Neuronal stem cell (in vitro differentiated cells): ENCODE measurements at regions not wholly inside any gene's neighbourhood (a gene's known extent, or its start where the extent isn't known, plus 50 kb on each side); places are given as distances from the start of the nearest gene placed in this dataset.

Experiments used
- DNase-seq: peaks from one replicate; pipeline ENCODE4 v3.0.0-alpha.2; 2013; ENCODE audit warnings: low spot score
- H2AFZ ChIP-seq: one replicate; pipeline ENCODE4 v1.6.1; 2013; ENCODE audit warnings: mild to moderate bottlenecking, low read length, inconsistent platforms
- H2AK5ac ChIP-seq: 2 replicates; pipeline ENCODE4 v1.6.1; 2013; ENCODE audit warnings: low read depth, mild to moderate bottlenecking, inconsistent platforms, low read length, moderate library complexity, mixed read lengths
- H2BK120ac ChIP-seq: 2 replicates; pipeline ENCODE4 v1.6.1; 2013; ENCODE audit warnings: low read depth, mild to moderate bottlenecking, inconsistent platforms, low read length, moderate library complexity, mixed read lengths
- H2BK12ac ChIP-seq: one replicate; pipeline ENCODE4 v1.6.1; 2013; ENCODE audit warnings: low read length, inconsistent platforms
- H2BK15ac ChIP-seq: 2 replicates; pipeline ENCODE4 v1.6.1; 2013; ENCODE audit warnings: mild to moderate bottlenecking, low read length, inconsistent platforms, mixed read lengths
- H2BK5ac ChIP-seq: one replicate; pipeline ENCODE4 v1.6.1; 2013; ENCODE audit warnings: inconsistent platforms, mild to moderate bottlenecking, low read length, moderate library complexity
- H3K14ac ChIP-seq: one replicate; pipeline ENCODE4 v1.6.1; 2013; ENCODE audit warnings: low read length, inconsistent platforms
- H3K18ac ChIP-seq: 2 replicates; pipeline ENCODE4 v1.6.1; 2013; ENCODE audit warnings: low read length, inconsistent platforms
- H3K23ac ChIP-seq: 2 replicates; pipeline ENCODE4 v1.6.1; 2013; ENCODE audit warnings: low read depth, mild to moderate bottlenecking, mixed read lengths, low read length, inconsistent platforms; ENCODE audit not compliant: poor library complexity
- H3K27ac ChIP-seq: replicated peaks from 3 replicates; pipeline ENCODE4 v1.5.1; 2013; ENCODE audit warnings: low read length, inconsistent platforms
- H3K27me3 ChIP-seq, 3 experiments: 2 replicates each; pipeline ENCODE4 v1.6.1; 2013; ENCODE audit warnings: low read length in 3 of 3, mild to moderate bottlenecking in 2 of 3, inconsistent platforms in 1 of 3, low read depth in 1 of 3, mixed read lengths in 1 of 3, moderate library complexity in 1 of 3; ENCODE audit not compliant: control insufficient read depth in 3 of 3, insufficient read depth in 3 of 3
- H3K36me3 ChIP-seq, 2 donors: replicated peaks in 1 of 2; 2 replicates each; pipeline ENCODE4 v1.6.1; 2013; ENCODE audit warnings: low read length in 2 of 2; ENCODE audit not compliant: control insufficient read depth in 2 of 2, insufficient read depth in 2 of 2
- H3K4ac ChIP-seq: 2 replicates; pipeline ENCODE4 v1.6.1; 2013; ENCODE audit warnings: inconsistent platforms, mild to moderate bottlenecking, low read length, moderate library complexity
- H3K4me1 ChIP-seq, 2 donors: 1 replicate in 1 of 2; 2 replicates in 1 of 2; pipeline ENCODE4 v1.6.1; 2013; ENCODE audit warnings: low read length in 2 of 2, low read depth in 1 of 2; ENCODE audit not compliant: control insufficient read depth in 2 of 2, insufficient read depth in 1 of 2
- H3K4me2 ChIP-seq: one replicate; pipeline ENCODE4 v1.6.1; 2013; ENCODE audit warnings: mild to moderate bottlenecking, low read length, inconsistent platforms; ENCODE audit not compliant: insufficient read depth, poor library complexity, severe bottlenecking
- H3K4me3 ChIP-seq, 2 donors: 2 replicates each; pipeline ENCODE4 v1.5.1; 2013; ENCODE audit warnings: low read length in 2 of 2, mild to moderate bottlenecking in 2 of 2, inconsistent platforms in 1 of 2, moderate library complexity in 1 of 2
- H3K79me1 ChIP-seq: one replicate; pipeline ENCODE4 v1.6.1; 2013; ENCODE audit warnings: low read depth, mild to moderate bottlenecking, inconsistent platforms, low read length, moderate library complexity
- H3K9ac ChIP-seq: one replicate; pipeline ENCODE4 v1.6.1; 2013; ENCODE audit warnings: mild to moderate bottlenecking, low read depth, low read length, inconsistent platforms; ENCODE audit not compliant: poor library complexity
- H3K9me3 ChIP-seq, 2 donors: replicated peaks in 1 of 2; 2 replicates each; pipeline versions ENCODE3 to v1.6.1; 2013; ENCODE audit warnings: low read length in 2 of 2, mild to moderate bottlenecking in 2 of 2, inconsistent platforms in 1 of 2, low read depth in 1 of 2, mixed read lengths in 1 of 2, moderate library complexity in 1 of 2; ENCODE audit not compliant: control insufficient read depth in 2 of 2, insufficient read depth in 1 of 2
- H4K8ac ChIP-seq: one replicate; pipeline ENCODE4 v1.6.1; 2013; ENCODE audit warnings: low read depth, mild to moderate bottlenecking, inconsistent platforms, low read length, moderate library complexity
- H4K91ac ChIP-seq: one replicate; pipeline ENCODE4 v1.6.1; 2013; ENCODE audit warnings: low read length, low read depth, mild to moderate bottlenecking, inconsistent platforms; ENCODE audit not compliant: poor library complexity
- WGBS, 2 donors: extraction: QIAGEN DNeasy Blood & Tissue Kit; methylation state at CpG; one replicate each; pipeline ENCODE4 v1.1.7; 2013; ENCODE audit warnings: missing lambda C conversion rate in 2 of 2, mixed read lengths in 1 of 2; ENCODE audit not compliant: insufficient read length in 2 of 2, insufficient replicate concordance in 1 of 2; ENCODE audit errors: extremely low coverage in 2 of 2; 5-methylcytosine and 5-hydroxymethylcytosine counted together

DNA sequence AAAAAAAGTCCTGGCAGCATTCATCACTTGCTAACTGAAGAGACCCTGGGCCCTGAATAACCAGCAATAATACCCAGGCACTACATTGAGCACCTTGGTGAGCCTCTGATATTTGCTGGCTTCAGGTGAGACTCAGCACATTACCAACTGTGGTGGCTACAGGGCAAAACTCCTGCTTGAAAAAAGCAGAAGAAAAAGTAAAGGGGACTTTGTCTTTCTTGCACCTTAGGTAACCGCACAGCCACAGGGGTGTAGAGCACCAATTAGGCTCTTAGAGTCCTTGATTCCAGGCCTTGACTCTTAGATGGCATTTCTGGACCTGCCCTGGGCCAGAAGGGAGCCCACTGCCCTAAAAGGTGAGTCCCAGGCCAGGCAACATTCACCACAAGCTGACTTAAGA, 269.5 kb downstream of the AUH start:
- H3K27ac ChIP-seq = no peak overlapping the region
- no peak overlapping the region for H3K14ac ChIP-seq
- DNase-seq = no peak
- H2AFZ ChIP-seq = no peak overlapping the region
- H2AK5ac ChIP-seq = no peak overlapping the region
- no peak overlapping the region for H4K8ac ChIP-seq
- no peak overlapping the region for H3K4ac ChIP-seq
- peaks cover 0 to 3% (median 0%) of the 10 kb centered on the region in 3 experiments for H3K27me3 ChIP-seq
- no peak overlapping the region for H3K9ac ChIP-seq
- H4K91ac ChIP-seq = no peak overlapping the region
- no peak overlapping the region for H3K4me3 ChIP-seq
- H3K79me1 ChIP-seq = no peaks in the 10 kb centered on the region
- no peaks in the 10 kb centered on the region for H3K36me3 ChIP-seq
- H2BK5ac ChIP-seq = no peak overlapping the region
- no peak overlapping the region for H2BK120ac ChIP-seq
- no peaks in the 10 kb centered on the region for H3K4me1 ChIP-seq
- H2BK15ac ChIP-seq = no peak overlapping the region
- H3K18ac ChIP-seq = no peak overlapping the region
- H3K23ac ChIP-seq = no peak overlapping the region
- no peak overlapping the region for H3K4me2 ChIP-seq
- H3K9me3 ChIP-seq = no peaks in the 10 kb centered on the region
- no peak overlapping the region for H2BK12ac ChIP-seq
- no CpG with 5 or more reads among the region's 1 CpG for WGBS, 2 donors

DNA sequence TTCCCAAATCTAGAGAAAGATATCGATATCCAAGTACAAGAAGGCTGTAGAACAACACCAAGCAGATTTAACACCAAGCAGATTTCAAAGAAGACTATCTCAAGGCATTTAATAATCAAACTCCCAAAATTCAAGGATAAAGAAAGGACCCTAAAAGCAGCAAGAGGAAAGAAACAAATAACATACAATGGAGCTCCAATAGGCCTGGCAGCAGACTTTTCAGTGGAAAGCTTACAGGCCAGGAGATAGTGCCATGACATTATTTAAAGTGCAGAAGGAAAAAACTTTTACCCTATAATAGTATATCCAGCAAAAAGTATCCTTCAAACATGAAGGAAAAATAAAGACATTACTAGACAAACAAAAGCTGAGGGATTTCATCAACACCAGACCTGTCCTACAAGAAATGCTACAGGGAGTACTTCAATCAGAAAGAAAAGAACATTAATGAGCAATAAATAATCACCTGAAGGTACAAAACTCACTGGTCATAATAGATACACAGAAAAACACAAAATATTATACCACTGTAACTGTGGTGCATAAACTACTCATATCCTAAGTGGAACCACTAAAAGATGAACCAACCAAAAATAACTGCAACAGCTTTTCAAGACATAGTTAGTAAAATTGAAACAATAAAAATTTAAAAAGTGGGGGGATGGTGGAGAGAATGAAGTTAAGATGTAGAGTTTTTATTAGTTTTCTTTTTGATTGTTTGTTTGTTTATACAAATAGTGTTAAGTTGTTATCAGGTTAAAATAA, 267.2 kb downstream of the AUH start:
- Histone ChIP-seq H2BK5ac (no peak overlapping the region), H2BK120ac (no peak overlapping the region), H3K9ac (no peak overlapping the region), H3K4me3 (no peak overlapping the region), H3K4ac (no peak overlapping the region), H3K14ac (no peak overlapping the region), H2AK5ac (no peak overlapping the region), H3K27ac (no peak overlapping the region), H3K4me2 (no peak overlapping the region), H3K79me1 (no peaks in the 10 kb centered on the region), H3K18ac (no peak overlapping the region), H3K9me3 (no peaks in the 10 kb centered on the region), H4K8ac (no peak overlapping the region), H3K4me1 (no peaks in the 10 kb centered on the region), H2BK12ac (no peak overlapping the region), H2BK15ac (no peak overlapping the region), H3K27me3 (no peaks in the 10 kb centered on the region), H3K36me3 (no peaks in the 10 kb centered on the region), H2AFZ (no peak overlapping the region), H3K23ac (no peak overlapping the region), H4K91ac (no peak overlapping the region)
- no CpG with 5 or more reads among the region's 1 CpG for WGBS, 2 donors
- DNase-seq = no peak

DNA sequence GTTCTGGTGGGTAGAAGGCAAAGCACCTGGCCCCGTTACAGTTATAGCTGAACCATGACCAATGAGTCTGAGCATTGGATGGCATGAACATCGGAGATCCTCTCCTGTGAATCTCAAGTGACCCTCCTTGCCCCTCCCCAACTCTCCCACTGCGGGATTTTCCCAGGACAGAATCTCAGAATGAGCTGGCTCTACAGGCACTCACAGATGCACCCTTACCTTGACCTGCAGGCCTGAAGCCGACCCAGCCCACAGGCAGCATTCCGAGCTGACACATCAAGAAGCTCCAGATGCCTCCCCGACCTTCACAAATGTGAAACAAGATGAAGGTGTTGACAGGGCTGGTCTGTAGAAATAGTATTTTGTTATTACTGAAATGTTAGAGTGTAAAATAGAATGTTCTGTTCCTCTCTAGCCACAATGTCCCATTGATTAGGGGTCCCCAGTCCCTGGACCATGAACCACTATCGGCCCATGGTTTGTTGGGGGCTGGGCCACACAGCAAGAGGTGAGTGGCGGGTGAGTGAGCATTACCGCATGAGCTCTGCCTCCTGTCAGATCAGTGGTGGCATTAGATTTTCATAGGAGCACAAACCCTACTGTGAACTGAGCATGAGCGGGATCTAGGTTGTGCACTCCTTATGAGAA, 263.4 kb downstream of the AUH start:
- H2BK120ac ChIP-seq = no peak overlapping the region
- H4K8ac ChIP-seq = no peak overlapping the region
- no peak overlapping the region for H3K23ac ChIP-seq

DNA sequence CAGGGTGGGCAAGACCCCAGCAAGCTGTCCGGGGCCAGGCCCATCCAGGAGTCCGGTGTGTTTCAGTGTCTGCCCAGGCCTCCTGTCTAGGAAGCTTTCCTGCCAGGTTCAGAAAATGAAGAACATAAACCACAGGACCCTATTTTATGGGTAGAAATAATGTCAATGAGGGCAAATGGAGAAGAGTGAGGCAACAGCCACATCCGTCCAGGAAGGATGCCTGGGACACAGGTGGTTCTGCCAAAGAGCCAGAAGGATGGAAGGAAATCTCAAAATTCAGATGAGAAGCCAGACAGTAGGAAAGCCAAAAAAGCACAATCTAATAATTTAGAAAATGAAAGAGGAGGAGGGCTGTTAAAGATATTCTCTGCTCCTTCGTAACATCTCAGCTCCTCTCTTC, 262.3 kb downstream of the AUH start:
- H3K36me3 ChIP-seq = no peaks in the 10 kb centered on the region
- H2BK5ac ChIP-seq = no peak overlapping the region
- no peaks in the 10 kb centered on the region for H3K27me3 ChIP-seq
- H2AK5ac ChIP-seq = no peak overlapping the region
- no peak overlapping the region for H2AFZ ChIP-seq
- no peak overlapping the region for H4K8ac ChIP-seq
- H3K9me3 ChIP-seq = no peaks in the 10 kb centered on the region
- WGBS, 2 donors = no CpG with 5 or more reads among the region's 4 CpGs
- no peak overlapping the region for H2BK120ac ChIP-seq
- no peak overlapping the region for H4K91ac ChIP-seq
- H3K9ac ChIP-seq = no peak overlapping the region
- no peak for DNase-seq
- H3K4me1 ChIP-seq = no peaks in the 10 kb centered on the region
- H3K79me1 ChIP-seq = no peaks in the 10 kb centered on the region
- H3K14ac ChIP-seq = no peak overlapping the region
- H3K4ac ChIP-seq = no peak overlapping the region
- H2BK12ac ChIP-seq = no peak overlapping the region
- H3K4me3 ChIP-seq = no peak overlapping the region
- no peak overlapping the region for H3K18ac ChIP-seq
- H3K27ac ChIP-seq = no peak overlapping the region
- H2BK15ac ChIP-seq = no peak overlapping the region
- H3K4me2 ChIP-seq = no peak overlapping the region
- no peak overlapping the region for H3K23ac ChIP-seq

More for the DNA sequence above, 263.4 kb downstream of the AUH start:
- Histone ChIP-seq H3K9me3 (no peaks in the 10 kb centered on the region), H2BK5ac (no peak overlapping the region), H3K27ac (no peak overlapping the region), H3K4me2 (no peak overlapping the region), H4K91ac (no peak overlapping the region), H2AFZ (no peak overlapping the region), H3K4me1 (no peaks in the 10 kb centered on the region), H3K36me3 (no peaks in the 10 kb centered on the region), H2BK15ac (no peak overlapping the region), H2AK5ac (no peak overlapping the region), H3K9ac (no peak overlapping the region), H3K18ac (no peak overlapping the region), H3K27me3 (no peaks in the 10 kb centered on the region), H3K14ac (no peak overlapping the region), H3K79me1 (no peaks in the 10 kb centered on the region), H3K4ac (no peak overlapping the region), H2BK12ac (no peak overlapping the region), H3K4me3 (no peak overlapping the region)
- no peak for DNase-seq
- WGBS, 2 donors = no CpG with 5 or more reads among the region's 10 CpGs
